PC-3 (cell line): ENCODE measurements at regions not wholly inside any gene's neighbourhood (a gene's known extent, or its start where the extent isn't known, plus 50 kb on each side); places are given as distances from the start of the nearest gene placed in this dataset.
A peak's percentile ranks its signal among the peaks of the same experiment; 100 is the strongest.

Experiments used
- ATAC-seq: fragments of 200-7000 bp; cut with Tn5 transposase; 2 replicates; pipeline ENCODE4 v1.9.1; 2020; ENCODE audit warnings: mild to moderate bottlenecking, moderate library complexity
- BruUV-seq: library from RNA; stranded (reverse); fragments of 400-500 nt; replicated peaks from 2 replicates; lab custom pipeline; 2021; lab: Mats Ljungman, UMichigan
- CTCF ChIA-PET: fragments of 300-600 bp; sonication (Branson Sonifier 250); formaldehyde crosslinking; loops from one replicate; lab custom pipeline; 2022; ENCODE audit warnings: antibody characterized with exemption; lab: Charles Lee
- POLR2A ChIA-PET: fragments of 300-600 bp; sonication (Branson Sonifier 250); formaldehyde crosslinking; loops from one replicate; lab custom pipeline; 2022; ENCODE audit warnings: antibody characterized with exemption; ENCODE audit not compliant: unreplicated experiment; lab: Charles Lee
- DNase-seq: peaks from one replicate; pipeline ENCODE4 v3.0.0-alpha.2; 2015
- H2AFZ ChIP-seq: fragments of 300-600 bp; sonication (generic); 2 replicates; pipeline ENCODE4 v1.6.0; 2016; ENCODE audit warnings: antibody characterized with exemption, low read length
- H3F3A ChIP-seq: fragments of 300-600 bp; sonication (generic); one replicate; pipeline ENCODE4 v1.6.0; 2017; ENCODE audit warnings: antibody characterized with exemption, low read length, control low read depth, mild to moderate bottlenecking; ENCODE audit not compliant: unreplicated experiment
- H3K27ac ChIP-seq: fragments of 300-600 bp; sonication (generic); 2 replicates; pipeline ENCODE4 v1.5.1; 2016; ENCODE audit warnings: mild to moderate bottlenecking, low read length
- H3K27me3 ChIP-seq: fragments of 300-600 bp; sonication (generic); 2 replicates; pipeline ENCODE4 v1.6.1; 2016; ENCODE audit warnings: low read length, mixed read lengths
- H3K36me3 ChIP-seq: fragments of 300-600 bp; sonication (generic); 2 replicates; pipeline ENCODE4 v1.6.1; 2016; ENCODE audit warnings: low read depth, mixed run types, low read length, mixed read lengths
- H3K4me1 ChIP-seq: fragments of 300-600 bp; sonication (generic); 2 replicates; pipeline ENCODE4 v1.5.1; 2016; ENCODE audit warnings: low read length; ENCODE audit not compliant: insufficient read depth
- H3K4me2 ChIP-seq: fragments of 300-600 bp; sonication (generic); 2 replicates; pipeline ENCODE4 v1.6.0; 2016; ENCODE audit warnings: low read length
- H3K4me3 ChIP-seq: fragments of 300-600 bp; sonication (generic); 2 replicates; pipeline ENCODE4 v1.5.1; 2016; ENCODE audit warnings: mild to moderate bottlenecking, low read length, mixed read lengths
- H3K79me2 ChIP-seq: fragments of 300-600 bp; sonication (generic); 2 replicates; pipeline ENCODE4 v1.6.1; 2017; ENCODE audit warnings: low read length, mixed read lengths
- H3K9ac ChIP-seq: fragments of 300-600 bp; sonication (generic); 2 replicates; pipeline ENCODE4 v1.6.0; 2016; ENCODE audit warnings: mild to moderate bottlenecking, low read length
- H3K9me2 ChIP-seq: fragments of 300-600 bp; sonication (generic); replicated peaks from 2 replicates; pipeline ENCODE4 v1.6.1; 2016; ENCODE audit warnings: mixed run types, low read length, mixed read lengths
- H3K9me3 ChIP-seq: fragments of 300-600 bp; sonication (generic); 2 replicates; pipeline ENCODE4 v1.6.1; 2016; ENCODE audit warnings: low read length, mixed read lengths
- H4K20me1 ChIP-seq: fragments of 300-600 bp; sonication (generic); 2 replicates; pipeline ENCODE4 v1.6.1; 2016; ENCODE audit warnings: low read length, mixed read lengths
- CTCF ChIP-seq: fragments of 300-600 bp; sonication (generic); conservative IDR thresholded peaks from 2 replicates; pipeline ENCODE4 v1.5.1; 2017; ENCODE audit warnings: antibody characterized with exemption, low read depth, mild to moderate bottlenecking, low read length
- EZH2 ChIP-seq: fragments of 300-600 bp; sonication (generic); IDR thresholded peaks from one replicate; pipeline ENCODE4 v1.6.1; 2017; ENCODE audit warnings: antibody characterized with exemption, mild to moderate bottlenecking, low read length; ENCODE audit not compliant: unreplicated experiment
- EZH2phosphoT487 ChIP-seq: fragments of 300-600 bp; sonication (generic); IDR thresholded peaks from 2 replicates; pipeline ENCODE4 v1.6.1; 2018; ENCODE audit warnings: mild to moderate bottlenecking, antibody characterized with exemption, low read length, borderline replicate concordance
- intact Hi-C: fragments of 100-400 bp; cut with micrococcal nuclease; formaldehyde crosslinking; loops from 2 replicates; pipeline ENCODE4 v1.9.0; 2023

GRCh38 chrX:121120690-121121605 lies 73.5 kb downstream of the GLUD2 start:
- POLR2A ChIA-PET: no interaction called here
- H3K27ac ChIP-seq: peak overlapping the region; percentile 100
- no TSS peak for BruUV-seq
- intact Hi-C loops: loop anchor here (5.0 kb wide), 1 partner anchor 69 kb away; no protein-coding TSS in a partner anchor
- H4K20me1 ChIP-seq: no peaks in the 10 kb centered on the region
- H3K36me3 ChIP-seq: no peaks in the 10 kb centered on the region
- no peaks in the 10 kb centered on the region for H3K27me3 ChIP-seq
- ATAC-seq: peak; percentile 66
- H2AFZ ChIP-seq: no peak overlapping the region
- H3K9ac ChIP-seq: peak overlapping the region; percentile 83
- TF ChIP-seq EZH2 (no peak), CTCF (no peak), EZH2phosphoT487 (no peak)
- 0 out of 2 replicates have a peak overlapping the region, but pooled peaks have one; percentile 17 for H3K4me3 ChIP-seq
- no peaks in the 10 kb centered on the region for H3K79me2 ChIP-seq
- no peaks in the 10 kb centered on the region for H3K9me2 ChIP-seq
- H3F3A ChIP-seq: peaks cover 3% of the 10 kb centered on the region
- H3K4me2 ChIP-seq: peak overlapping the region; percentile 44; the same call in 1 of the 2 replicates
- H3K9me3 ChIP-seq: no peaks in the 10 kb centered on the region
- peak; percentile 71 for DNase-seq
- CTCF ChIA-PET: no interaction called here
- peaks cover 17% of the 10 kb centered on the region for H3K4me1 ChIP-seq

- intact Hi-C loops: loop anchor here (5.0 kb wide), 1 partner anchor 70 kb away; no protein-coding TSS in a partner anchor
- peaks cover 3% of the 10 kb centered on the region for H3F3A ChIP-seq
- TF ChIP-seq CTCF (no peak), EZH2phosphoT487 (no peak), EZH2 (no peak)
- CTCF ChIA-PET: no interaction called here
- no peaks in the 10 kb centered on the region for H3K36me3 ChIP-seq
- H3K4me1 ChIP-seq: peaks cover 17% of the 10 kb centered on the region
- no peak overlapping the region for H3K4me3 ChIP-seq
- peak overlapping the region; percentile 100 for H3K27ac ChIP-seq
- no peak for ATAC-seq
- no peaks in the 10 kb centered on the region for H3K27me3 ChIP-seq
- peak; percentile 33 for DNase-seq
- no peak overlapping the region for H2AFZ ChIP-seq
- H4K20me1 ChIP-seq: no peaks in the 10 kb centered on the region
- BruUV-seq: no TSS peak
- POLR2A ChIA-PET: interaction anchor here (0.6 kb wide), 1 partner anchor 519 kb away, joined by 7 read pairs; no protein-coding TSS in a partner anchor
- H3K9me3 ChIP-seq: no peaks in the 10 kb centered on the region
- H3K9ac ChIP-seq: peak overlapping the region; percentile 38; the same call in 1 of the 2 replicates
- H3K4me2 ChIP-seq: no peak overlapping the region
- no peaks in the 10 kb centered on the region for H3K9me2 ChIP-seq
- no peaks in the 10 kb centered on the region for H3K79me2 ChIP-seq
Observed at GRCh38 chrX:121122332-121122731, 74.9 kb downstream of the GLUD2 start.
